ENCODE measurements at regions not wholly inside any gene's neighbourhood (a gene's known extent, or its start where the extent isn't known, plus 50 kb on each side); places are given as distances from the start of the nearest gene placed in this dataset.
A peak's percentile ranks its signal among the peaks of the same experiment; 100 is the strongest.

DNA sequence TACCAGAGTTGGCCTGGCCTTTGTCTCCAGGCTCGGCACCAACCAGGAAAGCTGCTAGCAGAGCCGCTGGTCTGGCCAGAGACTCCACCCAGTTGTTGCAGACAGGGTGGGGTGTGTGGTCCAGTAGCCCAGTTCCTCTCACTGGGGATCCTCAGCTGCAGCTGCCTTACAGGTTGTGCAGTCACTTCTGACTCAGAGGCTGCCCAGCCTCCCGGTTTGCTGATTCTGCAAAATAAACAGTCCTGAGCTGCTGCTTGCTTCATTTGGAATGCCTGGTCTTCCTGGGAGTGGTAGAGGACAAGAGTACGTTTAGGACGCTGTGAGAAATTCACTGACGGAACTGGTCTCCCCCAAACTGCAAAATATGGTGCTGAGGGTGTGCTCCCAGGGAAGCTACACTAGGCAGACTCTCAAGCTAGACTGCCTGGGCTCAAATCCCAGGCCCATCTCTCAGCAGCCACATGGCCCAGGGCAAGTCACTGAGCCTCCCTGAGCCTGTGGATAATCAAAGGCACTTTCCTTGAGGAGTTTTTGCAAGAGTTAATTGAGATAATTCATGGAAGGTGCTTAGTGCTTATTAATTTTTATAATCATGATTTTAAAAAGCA lies 246.1 kb downstream of the TFAP2C start:
- no TSS peak for BruUV-seq (replicated peaks)
- Mint-ChIP-seq H3K4me1 (ENCODE audit: insufficient read depth, unreplicated experiment) (peaks cover 7% of the 10 kb centered on the region), H3K9me3 (ENCODE audit: unreplicated experiment) (no peaks in the 10 kb centered on the region), H3K27me3 (ENCODE audit: insufficient read depth, unreplicated experiment) (no peaks in the 10 kb centered on the region), H3K36me3 (ENCODE audit: insufficient read depth, unreplicated experiment) (peaks cover 7% of the 10 kb centered on the region), H3K27ac (ENCODE audit: low read depth, unreplicated experiment) (peak overlapping the region; percentile 72), H3K4me3 (ENCODE audit: unreplicated experiment) (no peak overlapping the region)
- intact Hi-C loops (cut with micrococcal nuclease), result loop anchor here (1.0 to 10.0 kb wide), 2 partner anchors 90 to 245 kb away; no protein-coding TSS in a partner anchor
- peak; percentile 93 for DNase-seq (ENCODE audit: unreplicated experiment)
- ChIA-PET POLR2A (interaction anchor here (0.6 to 1.7 kb wide), 13 partner anchors 10 to 476 kb away, joined by 3 to 9 read pairs (median 4); partner anchors contain the start of genes RAE1 and TFAP2C), CTCF (interaction anchor here (0.7 to 2.0 kb wide), 7 partner anchors 31 to 1724 kb away, joined by 3 to 8 read pairs (median 3); no protein-coding TSS in a partner anchor)
- TF ChIP-seq, protein P1, sequence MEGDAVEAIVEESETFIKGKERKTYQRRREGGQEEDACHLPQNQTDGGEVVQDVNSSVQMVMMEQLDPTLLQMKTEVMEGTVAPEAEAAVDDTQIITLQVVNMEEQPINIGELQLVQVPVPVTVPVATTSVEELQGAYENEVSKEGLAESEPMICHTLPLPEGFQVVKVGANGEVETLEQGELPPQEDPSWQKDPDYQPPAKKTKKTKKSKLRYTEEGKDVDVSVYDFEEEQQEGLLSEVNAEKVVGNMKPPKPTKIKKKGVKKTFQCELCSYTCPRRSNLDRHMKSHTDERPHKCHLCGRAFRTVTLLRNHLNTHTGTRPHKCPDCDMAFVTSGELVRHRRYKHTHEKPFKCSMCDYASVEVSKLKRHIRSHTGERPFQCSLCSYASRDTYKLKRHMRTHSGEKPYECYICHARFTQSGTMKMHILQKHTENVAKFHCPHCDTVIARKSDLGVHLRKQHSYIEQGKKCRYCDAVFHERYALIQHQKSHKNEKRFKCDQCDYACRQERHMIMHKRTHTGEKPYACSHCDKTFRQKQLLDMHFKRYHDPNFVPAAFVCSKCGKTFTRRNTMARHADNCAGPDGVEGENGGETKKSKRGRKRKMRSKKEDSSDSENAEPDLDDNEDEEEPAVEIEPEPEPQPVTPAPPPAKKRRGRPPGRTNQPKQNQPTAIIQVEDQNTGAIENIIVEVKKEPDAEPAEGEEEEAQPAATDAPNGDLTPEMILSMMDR (IDR thresholded peaks at IDR 0.05; ENCODE audit: unreplicated experiment), result no peak

GRCh38 chr20:56875803-56876202 lies 246.7 kb downstream of the TFAP2C start:
- ChIA-PET POLR2A (interaction anchor here (1.1 to 1.7 kb wide), 5 partner anchors 15 to 476 kb away, joined by 3 to 7 read pairs (median 5); partner anchors contain the start of genes RAE1 and TFAP2C), CTCF (interaction anchor here (1.5 kb wide), 1 partner anchor 246 kb away, joined by 5 read pairs; no protein-coding TSS in a partner anchor)
- intact Hi-C loops (cut with micrococcal nuclease), result loop anchor here (1.0 to 10.0 kb wide), 2 partner anchors 91 to 246 kb away; no protein-coding TSS in a partner anchor
- no peak for DNase-seq (ENCODE audit: unreplicated experiment)
- BruUV-seq (replicated peaks), result no TSS peak
- H3K27ac Mint-ChIP-seq (ENCODE audit: low read depth, unreplicated experiment), result peak overlapping the region; percentile 72
- peaks cover 7% of the 10 kb centered on the region for H3K4me1 Mint-ChIP-seq (ENCODE audit: insufficient read depth, unreplicated experiment)
- H3K4me3 Mint-ChIP-seq (ENCODE audit: unreplicated experiment), result no peak overlapping the region
- TF ChIP-seq, protein P1 (IDR thresholded peaks at IDR 0.05; ENCODE audit: unreplicated experiment), result no peak
- no peaks in the 10 kb centered on the region for H3K27me3 Mint-ChIP-seq (ENCODE audit: insufficient read depth, unreplicated experiment)
- H3K9me3 Mint-ChIP-seq (ENCODE audit: unreplicated experiment), result no peaks in the 10 kb centered on the region
- peaks cover 7% of the 10 kb centered on the region for H3K36me3 Mint-ChIP-seq (ENCODE audit: insufficient read depth, unreplicated experiment)

GRCh38 chr20:56885521-56885920 lies 256.4 kb downstream of the TFAP2C start:
- Mint-ChIP-seq H3K27ac (ENCODE audit: low read depth, unreplicated experiment) (no peak overlapping the region), H3K4me3 (ENCODE audit: unreplicated experiment) (no peak overlapping the region), H3K4me1 (ENCODE audit: insufficient read depth, unreplicated experiment) (no peaks in the 10 kb centered on the region), H3K36me3 (ENCODE audit: insufficient read depth, unreplicated experiment) (no peaks in the 10 kb centered on the region), H3K27me3 (ENCODE audit: insufficient read depth, unreplicated experiment) (no peaks in the 10 kb centered on the region), H3K9me3 (ENCODE audit: unreplicated experiment) (no peaks in the 10 kb centered on the region)
- TF ChIP-seq, protein P1 (IDR thresholded peaks at IDR 0.05; ENCODE audit: unreplicated experiment), result no peak
- no peak for DNase-seq (ENCODE audit: unreplicated experiment)
- ChIA-PET CTCF (interaction anchor here (0.5 to 1.1 kb wide), 3 partner anchors 15 to 485 kb away, joined by 3 to 4 read pairs (median 3); no protein-coding TSS in a partner anchor), POLR2A (no interaction called here)
- intact Hi-C loops (cut with micrococcal nuclease), result no loop called here
- BruUV-seq (replicated peaks), result no TSS peak

GRCh38 chr20:56890011-56890410 lies 260.9 kb downstream of the TFAP2C start:
- TF ChIP-seq, protein P1 (IDR thresholded peaks at IDR 0.05; ENCODE audit: unreplicated experiment), result no peak
- Mint-ChIP-seq H3K4me1 (ENCODE audit: insufficient read depth, unreplicated experiment) (no peaks in the 10 kb centered on the region), H3K36me3 (ENCODE audit: insufficient read depth, unreplicated experiment) (no peaks in the 10 kb centered on the region), H3K9me3 (ENCODE audit: unreplicated experiment) (no peaks in the 10 kb centered on the region), H3K4me3 (ENCODE audit: unreplicated experiment) (no peak overlapping the region), H3K27ac (ENCODE audit: low read depth, unreplicated experiment) (no peak overlapping the region), H3K27me3 (ENCODE audit: insufficient read depth, unreplicated experiment) (no peaks in the 10 kb centered on the region)
- CTCF ChIA-PET, result no interaction called here
- no peak for DNase-seq (ENCODE audit: unreplicated experiment)
- intact Hi-C loops (cut with micrococcal nuclease), result no loop called here
- POLR2A ChIA-PET, result interaction anchor here (0.7 kb wide), 1 partner anchor 14 kb away, joined by 3 read pairs; no protein-coding TSS in a partner anchor
- BruUV-seq (replicated peaks), result no TSS peak
